Head of caudate nucleus (tissue), 42 donors: ENCODE measurements at regions not wholly inside any gene's neighbourhood (a gene's known extent, or its start where the extent isn't known, plus 50 kb on each side); places are given as distances from the start of the nearest gene placed in this dataset.
A peak's percentile ranks its signal among the peaks of the same experiment; 100 is the strongest.
"Not testable (repeated sequence)": the region's sequence is repeated elsewhere in the genome, so short reads cannot be mapped to it uniquely, and the experiment has no call there.

Experiments
- DNase-seq, 42 donors: peaks; one replicate each; pipeline versions ENCODE4 v3.0.0 to v3.0.0-alpha.2; 2020 to 2021; ENCODE audit warnings: mixed read lengths in 7 of 42
- intact Hi-C: fragments of 100-400 bp; cut with DNase I; formaldehyde crosslinking; loops from one replicate; pipeline ENCODE4 v1.15.0; 2022

DNA sequence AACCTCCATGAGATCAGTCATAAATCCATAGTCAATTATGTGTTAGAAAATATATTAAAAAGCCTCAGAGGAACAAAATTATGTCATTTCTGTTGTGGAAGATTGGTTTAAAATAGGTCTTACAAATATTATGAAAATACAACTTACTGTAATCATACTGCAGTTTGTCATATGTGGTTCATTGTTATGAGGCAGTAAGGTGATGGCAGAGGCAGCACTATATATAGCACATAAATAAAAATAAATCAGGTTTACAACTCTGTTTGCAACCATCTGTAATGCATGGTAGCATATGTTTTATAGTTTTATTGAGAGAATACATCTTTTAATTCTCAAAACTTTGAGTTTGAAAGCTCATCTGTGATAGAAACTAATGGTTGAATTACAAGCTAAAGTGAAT is 651.4 kb downstream of the PCDH11X start:
- intact Hi-C loops: not testable (repeated sequence)

DNA sequence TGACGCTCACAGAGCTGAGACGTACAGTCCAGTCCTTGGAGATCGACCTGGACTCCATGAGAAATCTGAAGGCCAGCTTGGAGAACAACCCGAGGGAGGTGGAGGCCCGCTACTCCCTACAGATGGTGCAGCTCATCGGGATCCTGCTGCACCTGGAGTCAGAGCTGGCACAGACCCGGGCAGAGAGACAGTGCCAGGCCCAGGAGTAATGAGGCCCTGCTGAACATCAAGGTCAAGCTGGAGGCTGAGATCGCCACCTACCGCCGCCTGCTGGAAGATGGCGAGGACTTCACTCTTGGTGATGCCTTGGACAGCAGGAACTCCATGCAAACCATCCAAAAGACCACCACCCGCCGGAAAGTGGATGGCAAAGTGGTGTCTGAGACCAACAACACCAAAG is 681.4 kb downstream of the PCDH11X start:
- DNase-seq, intact Hi-C loops: not testable (repeated sequence)

More for the DNA sequence above, 651.4 kb downstream of the PCDH11X start:
- DNase-seq: not testable (repeated sequence)

DNA sequence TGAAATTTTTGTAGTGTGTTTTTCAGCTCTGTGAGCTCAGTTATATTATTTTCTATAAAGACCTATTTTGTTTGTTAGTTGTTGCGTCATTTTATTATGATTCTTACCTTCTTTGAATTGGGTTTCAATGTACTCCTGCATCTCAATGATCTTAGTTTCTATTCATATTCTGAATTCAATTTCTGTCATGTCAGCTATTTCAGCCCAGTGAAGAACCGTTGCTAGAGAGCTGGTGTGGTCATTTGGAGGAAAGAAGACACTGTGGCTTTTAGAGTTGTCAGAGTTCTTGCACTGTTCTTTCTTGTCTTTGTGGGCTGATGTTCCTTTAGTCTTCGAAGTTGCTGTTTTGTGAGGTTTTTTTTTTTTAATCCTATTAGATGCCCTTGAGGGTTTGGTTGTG is 701.0 kb downstream of the PCDH11X start:
- intact Hi-C loops, DNase-seq: not testable (repeated sequence)

DNA sequence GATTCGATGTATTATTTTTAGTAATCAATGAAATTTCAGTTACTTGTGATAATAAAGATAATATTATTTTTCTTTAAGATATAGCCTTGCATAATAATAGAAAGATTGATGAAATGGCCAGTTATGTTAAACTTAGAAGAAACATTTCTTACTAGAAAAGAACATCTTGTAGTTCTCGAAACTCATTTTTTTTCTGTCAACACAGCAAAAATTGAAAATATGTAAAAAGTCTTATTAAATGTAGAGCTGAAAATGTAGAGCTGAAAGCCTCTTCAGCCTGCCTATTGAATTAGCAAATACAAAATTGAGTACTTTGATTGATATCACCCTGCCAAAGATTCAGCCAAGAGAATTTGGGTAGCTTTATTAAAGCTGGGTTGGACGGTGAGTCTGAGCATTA is 706.3 kb downstream of the PCDH11X start:
- intact Hi-C loops, DNase-seq: not testable (repeated sequence)

DNA sequence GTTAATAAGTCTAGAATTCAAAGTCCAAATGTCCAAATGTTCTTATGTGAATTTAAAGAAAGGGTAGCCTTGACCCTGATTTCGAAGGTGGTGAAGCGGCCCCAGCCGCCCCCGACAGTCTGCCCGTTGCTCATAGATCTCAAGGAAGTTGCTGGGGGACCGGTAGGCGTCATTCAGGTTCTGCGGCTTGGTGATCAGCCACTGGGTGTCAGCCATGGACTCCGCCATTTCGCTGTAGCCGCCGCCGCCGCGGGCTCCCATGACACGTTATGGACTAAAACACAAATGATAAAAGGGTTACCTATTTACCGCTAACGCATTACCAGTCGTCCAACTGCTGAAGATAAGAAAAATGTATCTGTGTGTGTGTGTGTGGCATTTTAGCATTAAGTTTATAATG is 736.1 kb downstream of the PCDH11X start:
- intact Hi-C loops, DNase-seq: not testable (repeated sequence)

DNA sequence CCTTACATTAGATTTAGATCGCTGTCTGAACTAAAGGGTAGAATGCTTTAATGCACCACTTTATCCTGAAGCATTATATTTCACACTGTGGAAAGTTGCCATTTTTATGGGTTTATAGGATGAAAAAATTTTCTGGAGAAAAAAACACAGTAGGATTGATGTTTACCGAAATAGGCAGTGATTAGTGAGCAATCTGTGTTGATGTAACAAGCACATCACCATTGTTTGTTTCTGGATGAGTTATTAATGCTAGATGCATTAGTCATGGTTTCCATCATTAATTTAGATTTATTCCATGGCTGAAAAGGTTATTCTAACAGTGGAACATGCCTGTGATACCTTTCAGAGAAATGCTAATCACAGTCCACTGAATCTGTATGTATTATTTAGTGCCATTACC is 749.8 kb downstream of the PCDH11X start:
- DNase-seq, intact Hi-C loops: not testable (repeated sequence)

DNA sequence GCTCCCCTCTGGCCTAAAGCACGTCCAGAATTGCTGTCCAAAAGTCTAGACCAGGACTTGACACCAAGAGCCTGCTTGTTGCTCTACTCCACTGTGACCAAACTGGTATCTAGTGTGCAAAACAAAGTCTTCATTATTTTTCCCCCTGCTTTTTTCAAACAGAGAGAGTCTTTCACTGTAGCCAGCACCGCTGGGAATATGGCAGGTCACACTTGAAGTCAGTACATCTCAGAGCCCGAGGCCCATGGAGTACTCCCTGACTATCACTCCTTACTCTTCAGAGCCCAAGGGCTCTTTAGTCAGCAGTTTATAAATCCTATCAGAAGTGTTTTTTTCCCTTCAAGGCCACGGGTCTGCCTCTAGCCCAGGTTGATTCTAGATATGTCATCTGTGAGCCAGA is 761.3 kb downstream of the PCDH11X start:
- intact Hi-C loops: not testable (repeated sequence)
- DNase-seq: peak in 1 of 42 donors; percentile 14

DNA sequence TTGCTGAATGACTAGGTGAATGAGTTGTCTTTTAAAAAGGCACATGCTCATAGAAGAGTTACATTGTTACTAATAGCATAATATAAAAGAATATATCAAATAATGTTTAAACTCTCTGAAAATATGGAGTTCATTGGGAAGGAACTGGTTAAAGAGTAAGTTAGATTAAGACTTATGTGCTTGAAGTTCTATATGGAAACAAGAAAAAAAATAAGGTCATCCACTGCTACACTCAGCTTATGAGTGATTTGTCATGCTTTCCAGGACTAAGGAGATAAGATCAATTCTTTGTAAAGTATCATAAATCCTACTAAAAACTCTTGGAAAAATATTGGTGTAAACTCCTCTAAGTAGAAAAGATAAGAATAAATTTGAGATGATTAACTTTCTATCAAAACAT is 779.1 kb downstream of the PCDH11X start:
- intact Hi-C loops, DNase-seq: not testable (repeated sequence)

DNA sequence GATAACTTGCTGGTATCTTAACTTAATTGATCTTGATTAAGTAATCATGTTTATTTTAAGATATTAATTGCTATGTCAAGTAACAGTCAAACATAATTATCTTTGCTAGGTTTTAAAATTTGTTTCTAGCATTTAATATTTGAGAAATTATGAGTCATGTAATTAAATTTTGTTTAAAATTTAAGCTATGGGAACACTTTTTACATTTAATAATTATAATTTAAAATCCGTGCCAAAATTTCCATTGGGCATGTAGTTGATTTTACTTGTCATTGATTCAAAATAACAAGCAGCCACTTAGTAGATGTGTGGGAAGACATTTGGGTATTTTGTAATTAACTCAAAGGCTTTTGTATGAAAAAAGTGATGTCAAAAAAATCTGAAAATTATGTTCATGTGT is 779.6 kb downstream of the PCDH11X start:
- intact Hi-C loops, DNase-seq: not testable (repeated sequence)

DNA sequence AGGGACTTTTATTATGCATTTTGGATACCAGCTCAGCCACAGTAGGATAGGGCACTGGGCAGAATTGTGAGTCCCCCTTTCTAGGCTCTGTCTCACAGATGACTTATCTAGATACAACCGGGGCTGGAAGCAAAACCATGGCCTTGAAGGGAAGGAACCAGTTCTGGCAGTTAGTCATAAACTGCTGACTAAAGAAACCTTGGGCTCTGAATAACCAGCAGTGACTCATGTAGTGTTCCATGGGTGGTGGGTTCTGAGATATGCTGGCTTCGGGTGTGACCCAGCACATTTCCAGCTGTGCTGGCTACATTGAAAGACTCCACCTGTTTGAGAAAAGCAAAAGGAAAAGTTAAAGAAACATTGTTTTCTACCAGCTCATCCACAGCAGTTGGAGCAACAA is 780.9 kb downstream of the PCDH11X start:
- DNase-seq, intact Hi-C loops: not testable (repeated sequence)

DNA sequence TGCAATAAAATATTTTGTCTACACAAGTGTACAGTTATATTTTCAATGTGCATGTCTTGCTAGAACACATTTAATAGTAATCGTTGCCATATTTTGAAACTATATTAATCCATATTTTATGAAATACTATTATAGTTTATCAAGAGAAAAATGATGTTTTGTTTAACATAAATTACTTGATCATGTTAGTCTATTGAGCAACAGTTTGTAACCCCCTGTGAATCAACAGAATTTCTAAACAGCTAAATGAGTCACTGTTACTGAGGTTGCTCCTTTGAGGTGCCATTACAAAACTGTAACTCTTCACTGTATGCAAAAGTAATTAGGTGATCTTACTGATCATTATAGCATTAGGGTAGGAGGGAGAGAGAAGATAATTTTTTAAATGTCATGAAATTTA is 791.0 kb downstream of the PCDH11X start:
- DNase-seq, intact Hi-C loops: not testable (repeated sequence)

DNA sequence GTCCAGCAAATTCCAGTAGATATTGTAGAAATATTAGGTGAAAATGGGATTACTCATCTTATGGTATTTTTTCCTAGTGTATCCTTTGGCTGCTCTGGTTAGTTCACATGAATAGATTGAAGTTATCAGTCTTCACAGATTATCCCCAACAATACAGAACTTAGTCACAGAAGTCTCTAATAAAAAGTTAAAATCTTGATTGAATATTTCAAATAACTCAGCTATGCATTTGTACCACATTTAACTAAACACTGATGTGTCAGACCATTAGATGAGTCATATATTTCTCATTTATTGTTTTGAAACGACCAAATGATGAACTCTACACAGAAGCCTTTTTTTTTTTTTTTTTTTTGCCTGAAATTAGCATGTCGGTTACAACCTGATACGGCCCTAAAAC is 807.5 kb downstream of the PCDH11X start:
- DNase-seq, intact Hi-C loops: not testable (repeated sequence)

DNA sequence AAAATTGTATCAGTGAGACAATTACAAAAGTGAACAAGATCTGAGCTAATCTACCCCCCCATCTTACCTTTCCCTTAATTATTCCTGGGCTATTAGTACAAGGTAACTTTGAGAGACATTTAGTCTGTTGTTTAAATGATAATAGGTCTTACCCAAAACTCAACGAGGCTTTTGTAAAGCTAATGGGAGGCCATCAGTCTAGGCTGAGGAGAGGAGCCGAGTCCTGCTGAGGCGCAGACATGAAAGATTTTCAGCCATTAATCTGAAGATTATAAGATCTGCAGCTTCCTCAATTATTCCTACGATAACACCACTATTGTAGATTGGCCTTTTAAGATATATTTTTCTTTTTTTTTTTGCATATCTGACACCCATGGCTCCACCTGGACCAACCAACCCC is 810.5 kb downstream of the PCDH11X start:
- DNase-seq, intact Hi-C loops: not testable (repeated sequence)

DNA sequence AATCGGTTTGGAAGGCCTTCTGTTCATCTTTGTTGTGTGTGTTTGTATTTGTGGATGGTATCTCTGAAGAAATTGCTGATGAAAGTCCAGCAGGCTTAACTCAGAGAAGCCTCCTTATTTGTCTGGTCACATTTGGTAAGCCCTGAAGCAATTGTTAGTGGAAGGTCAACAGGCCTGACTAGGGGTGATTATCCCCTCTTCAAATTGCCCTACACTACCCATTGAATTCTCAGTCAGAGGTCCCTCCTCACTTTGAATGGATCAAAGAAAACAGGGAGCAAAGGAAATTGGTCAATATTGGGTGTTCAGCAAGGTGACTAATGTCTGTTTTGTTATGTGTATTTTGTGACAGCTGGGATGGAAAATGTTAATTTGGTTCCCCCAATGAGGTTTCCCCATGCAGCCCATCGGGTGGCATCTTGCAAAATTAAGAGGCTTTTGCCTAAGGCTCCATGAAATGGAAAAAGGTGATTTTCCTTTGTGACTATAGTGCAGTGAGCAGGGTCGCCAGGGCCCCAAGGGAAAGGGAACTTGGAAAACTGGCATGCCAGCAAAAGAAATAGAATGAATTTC is 811.6 kb downstream of the PCDH11X start:
- intact Hi-C loops, DNase-seq: not testable (repeated sequence)

DNA sequence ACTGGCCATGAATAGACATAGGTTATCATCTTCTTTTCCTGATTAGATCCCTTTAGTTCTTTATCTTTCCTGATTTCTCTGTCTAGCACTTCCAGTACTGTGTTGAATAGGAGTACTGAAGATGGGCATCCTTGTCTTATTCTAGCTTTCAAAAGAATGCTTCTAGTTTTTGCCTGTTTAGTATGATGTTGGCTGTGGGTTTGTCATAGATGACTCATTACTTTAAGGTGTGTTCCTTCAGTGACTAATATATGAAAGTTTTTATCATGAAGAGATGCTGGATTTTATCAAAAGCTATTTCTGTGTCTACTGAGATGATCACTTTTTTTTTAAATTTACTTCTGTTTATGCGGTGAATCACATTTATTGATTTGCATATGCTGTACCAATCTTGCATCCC is 832.3 kb downstream of the PCDH11X start:
- DNase-seq, intact Hi-C loops: not testable (repeated sequence)

DNA sequence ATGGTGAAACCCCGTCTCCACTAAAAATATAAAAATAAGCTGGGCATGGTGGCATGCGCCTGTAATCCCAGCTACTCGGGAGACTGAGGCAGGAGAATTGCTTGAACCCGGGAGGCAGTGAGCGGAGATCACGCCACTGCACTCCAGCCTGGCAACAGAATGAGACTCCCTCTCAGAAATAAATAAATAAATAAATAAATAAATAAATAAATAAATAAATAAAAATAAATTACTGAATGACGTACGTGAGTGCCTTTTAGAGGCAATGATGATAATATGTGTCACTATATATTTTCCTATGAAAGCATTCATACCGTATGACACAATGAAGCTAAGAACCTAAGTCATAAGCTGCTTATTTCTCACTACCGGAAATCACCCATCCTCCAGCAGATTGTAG is 847.5 kb downstream of the PCDH11X start:
- DNase-seq, intact Hi-C loops: not testable (repeated sequence)

DNA sequence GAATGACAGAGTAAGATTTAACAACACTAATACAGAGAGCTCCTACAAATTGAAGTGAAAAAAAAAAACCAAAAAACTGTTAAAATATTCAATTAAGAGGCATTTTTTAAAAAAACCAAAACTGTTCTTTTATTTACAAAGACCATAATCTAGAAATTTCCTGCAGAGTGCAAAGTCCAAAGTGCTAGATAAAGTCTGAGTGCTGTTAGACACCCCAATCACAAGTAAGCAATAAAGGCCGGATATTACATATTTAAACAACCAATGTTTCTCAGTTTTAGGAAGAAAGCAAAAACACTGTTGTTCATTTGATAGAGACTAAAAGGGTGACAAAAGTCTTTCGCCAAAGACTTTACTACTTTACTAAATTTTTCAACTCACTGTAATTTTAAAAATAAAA is 878.4 kb downstream of the PCDH11X start:
- DNase-seq, intact Hi-C loops: not testable (repeated sequence)

DNA sequence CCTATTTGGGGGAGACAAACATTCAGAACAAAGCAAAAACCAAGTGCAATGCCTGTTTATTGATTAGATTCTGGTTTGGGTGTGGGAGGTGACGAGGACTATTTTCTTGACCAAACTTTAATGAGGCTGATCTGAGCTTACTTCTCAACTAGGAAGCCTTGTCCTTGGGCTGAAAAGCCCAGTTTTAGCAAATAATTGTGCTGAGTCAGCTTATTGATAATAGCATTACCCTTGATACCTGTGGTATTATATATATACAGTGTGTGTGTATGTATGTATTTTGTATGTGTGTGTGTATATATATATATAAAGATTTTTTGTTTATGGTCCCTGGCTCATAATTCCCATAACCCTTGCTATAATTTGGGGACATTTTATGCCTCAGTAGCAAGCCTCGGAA is 880.6 kb downstream of the PCDH11X start:
- intact Hi-C loops, DNase-seq: not testable (repeated sequence)

DNA sequence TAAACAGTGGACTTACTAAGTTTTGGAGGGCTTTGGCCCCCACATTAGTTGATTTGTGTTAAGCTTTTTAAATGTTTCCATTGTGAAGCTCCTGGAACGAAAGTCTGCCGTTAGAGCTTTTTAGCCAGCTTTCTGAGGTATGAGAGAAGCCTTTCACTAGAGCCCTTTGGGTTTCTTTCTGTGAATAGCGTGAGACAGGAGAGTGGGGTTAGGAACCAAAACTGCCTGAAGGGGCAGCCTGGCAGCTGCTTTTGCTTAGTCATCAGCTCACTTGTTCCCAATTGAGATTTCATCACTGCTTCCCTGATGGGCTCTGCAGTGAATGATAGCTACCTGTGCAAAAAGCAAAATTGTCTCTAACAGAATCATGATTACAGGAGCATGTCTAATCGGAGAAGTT is 913.6 kb downstream of the PCDH11X start:
- DNase-seq, intact Hi-C loops: not testable (repeated sequence)

DNA sequence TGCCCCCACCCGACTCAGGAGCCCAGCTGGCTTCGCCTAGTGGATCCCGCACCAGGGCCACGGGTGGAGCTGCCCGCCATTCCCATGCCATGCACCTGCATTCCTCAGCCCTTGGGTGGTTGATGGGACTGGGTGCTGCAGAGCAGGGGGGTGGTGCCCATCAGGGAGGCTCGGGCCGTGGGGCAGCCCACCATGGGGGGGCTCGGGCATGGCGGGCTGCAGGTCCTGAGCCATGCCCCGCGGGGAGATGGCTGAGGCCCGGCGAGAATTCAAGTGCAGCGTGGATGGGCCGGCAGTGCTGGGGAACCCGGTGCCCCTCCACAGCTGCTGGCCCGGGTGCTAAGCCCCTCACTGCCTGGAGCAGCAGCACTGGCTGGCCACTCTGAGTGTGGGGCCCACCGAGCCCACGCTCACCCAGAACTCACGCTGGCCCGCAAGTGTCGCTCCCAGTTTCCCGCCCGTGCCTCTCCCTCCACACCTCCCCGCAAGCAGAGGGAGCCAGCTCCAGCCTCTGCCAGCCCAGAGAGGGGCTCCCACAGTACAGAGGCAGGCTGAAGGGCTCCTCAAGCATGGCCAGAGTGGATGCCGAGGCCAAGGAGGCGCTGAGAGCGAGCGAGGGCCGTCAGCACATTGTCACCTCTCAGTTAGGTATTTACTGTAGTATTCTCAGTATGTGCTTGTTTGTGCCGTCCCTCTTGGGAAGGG is 920.4 kb downstream of the PCDH11X start:
- intact Hi-C loops, DNase-seq: not testable (repeated sequence)

DNA sequence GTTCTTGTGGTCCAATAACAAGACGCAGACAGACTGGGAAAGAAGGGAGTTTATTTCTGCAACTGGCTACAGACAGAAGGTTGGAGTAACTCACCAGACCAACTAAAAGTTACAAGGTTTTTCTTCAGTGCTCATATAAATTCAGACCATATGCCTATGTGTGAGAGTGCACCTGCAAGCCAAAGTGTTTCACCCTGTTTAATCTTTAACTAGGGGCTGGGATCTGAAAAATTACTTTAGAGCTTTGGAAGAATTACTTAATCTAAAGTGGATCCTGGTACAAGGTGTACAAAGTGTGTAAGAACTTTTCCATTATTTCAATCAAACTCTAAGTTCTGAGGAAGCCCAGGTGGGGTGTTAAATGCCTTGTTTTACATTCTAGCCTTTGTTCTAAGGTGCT is 930.6 kb downstream of the PCDH11X start:
- DNase-seq, intact Hi-C loops: not testable (repeated sequence)
